ENCODE measurements at regions not wholly inside any gene's neighbourhood (a gene's known extent, or its start where the extent isn't known, plus 50 kb on each side); places are given as distances from the start of the nearest gene placed in this dataset.

GRCh38 chr2:137888845-137889244, 75.4 kb upstream of the HNMT start:
- ChIA-PET CTCF (interaction anchor here (0.6 to 1.4 kb wide), 8 partner anchors 12 to 938 kb away, joined by 3 to 8 read pairs (median 3); no protein-coding TSS in a partner anchor), POLR2A (ENCODE audit: unreplicated experiment) (interaction anchor here (0.6 kb wide), 1 partner anchor 959 kb away, joined by 3 read pairs; no protein-coding TSS in a partner anchor)
- no peaks in the 10 kb centered on the region for H3K9me3 ChIP-seq (ENCODE audit: control insufficient read depth, insufficient read depth, low read length)
- H4K8ac ChIP-seq (ENCODE audit: low read depth in 2 of 2, low read length in 2 of 2): no peak overlapping the region
- no peak overlapping the region for H2BK120ac ChIP-seq (ENCODE audit: low read depth, low read length)
- no peaks in the 10 kb centered on the region for H3K4me1 ChIP-seq (ENCODE audit: control insufficient read depth, insufficient read depth, low read length)
- no TSS peak for BruUV-seq (replicated peaks)
- H2AK5ac ChIP-seq (ENCODE audit: low read depth, low read length): no peak overlapping the region
- no peak overlapping the region for H3K27ac ChIP-seq (ENCODE audit: insufficient read depth, low read length)
- H3K27me3 ChIP-seq (ENCODE audit: control insufficient read depth, insufficient read depth, low read length): no peaks in the 10 kb centered on the region
- no peak overlapping the region for H3K56ac ChIP-seq (ENCODE audit: extremely low read depth, insufficient read depth, low read length)
- no peak overlapping the region for H2AK9ac ChIP-seq (replicated peaks; ENCODE audit: low read depth, low read length, poor library complexity)
- dilution Hi-C loops (cut with HindIII; ENCODE audit: low sequenced_read_pairs, unreplicated experiment): no loop called here
- H3K9me1 ChIP-seq (ENCODE audit: insufficient read depth, low read length): no peaks in the 10 kb centered on the region
- H2BK15ac ChIP-seq (ENCODE audit: low read depth, low read length): no peak overlapping the region
- no peaks in the 10 kb centered on the region for H3K79me1 ChIP-seq (ENCODE audit: low read depth in 1 of 2, low read length in 2 of 2)
- H3K4me2 ChIP-seq (ENCODE audit: low read depth, low read length): no peak overlapping the region
- H3K36me3 ChIP-seq (ENCODE audit: control insufficient read depth, insufficient read depth, low read length): no peaks in the 10 kb centered on the region
- no peak overlapping the region for H3K18ac ChIP-seq (ENCODE audit: low read depth, low read length)
- TF ChIP-seq ELK1 (IDR thresholded peaks at IDR 0.05; ENCODE audit: borderline replicate concordance, low read depth, low read length) (no peak), NFE2L2 (IDR thresholded peaks at IDR 0.05; ENCODE audit: low read depth, low read length) (no peak), BHLHE40 (IDR thresholded peaks at IDR 0.05; ENCODE audit: low read depth, low read length) (no peak), SMC3 (IDR thresholded peaks at IDR 0.05; ENCODE audit: low read depth, low read length) (0 out of 2 replicates have a peak, but pooled peaks have one; percentile 6), RFX5 (IDR thresholded peaks at IDR 0.05; ENCODE audit: low read depth, low read length) (no peak), MXI1 (IDR thresholded peaks at IDR 0.05; ENCODE audit: borderline replicate concordance, low read depth, low read length) (no peak), POLR2A (IDR thresholded peaks at IDR 0.05; ENCODE audit: low read depth, low read length) (no peak), FOS (IDR thresholded peaks at IDR 0.05; ENCODE audit: low read depth, low read length) (no peak), CEBPB (IDR thresholded peaks at IDR 0.05; ENCODE audit: low read depth, low read length) (no peak), MAZ (IDR thresholded peaks at IDR 0.05; ENCODE audit: borderline replicate concordance, low read depth, low read length) (no peak), RCOR1 (IDR thresholded peaks at IDR 0.05; ENCODE audit: insufficient replicate concordance, low read length) (no peak), CTCF (conservative IDR thresholded peaks at IDR 0.05; ENCODE audit: low read depth, low read length) (0 out of 2 replicates have a peak, but pooled peaks have one; percentile 29), MAFK (IDR thresholded peaks at IDR 0.05; ENCODE audit: low read depth, low read length) (peak; percentile 79), RAD21 (IDR thresholded peaks at IDR 0.05; ENCODE audit: low read length) (peak; percentile 38), CHD1 (IDR thresholded peaks at IDR 0.05; ENCODE audit: low read depth, low read length) (no peak)
- TF ChIP-seq, protein P1, sequence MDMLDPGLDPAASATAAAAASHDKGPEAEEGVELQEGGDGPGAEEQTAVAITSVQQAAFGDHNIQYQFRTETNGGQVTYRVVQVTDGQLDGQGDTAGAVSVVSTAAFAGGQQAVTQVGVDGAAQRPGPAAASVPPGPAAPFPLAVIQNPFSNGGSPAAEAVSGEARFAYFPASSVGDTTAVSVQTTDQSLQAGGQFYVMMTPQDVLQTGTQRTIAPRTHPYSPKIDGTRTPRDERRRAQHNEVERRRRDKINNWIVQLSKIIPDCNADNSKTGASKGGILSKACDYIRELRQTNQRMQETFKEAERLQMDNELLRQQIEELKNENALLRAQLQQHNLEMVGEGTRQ (IDR thresholded peaks at IDR 0.05; ENCODE audit: low read depth, low read length): no peak
- H4K91ac ChIP-seq (ENCODE audit: insufficient read depth, low read depth, low read length): no peak overlapping the region
- WGBS, 2 experiments (ENCODE audit: extremely low coverage in 2 of 2, insufficient read length in 1 of 2): 0% methylated on average over 1 of the region's 8 CpGs; no CpG with 5 or more reads in 1 of the 2 experiments
- no peak overlapping the region for H3K23ac ChIP-seq (ENCODE audit: low read depth, low read length)
- no peaks in the 10 kb centered on the region for H4K20me1 ChIP-seq (ENCODE audit: insufficient read depth, low read length)
- H4K5ac ChIP-seq (ENCODE audit: low read depth, low read length): no peak overlapping the region
- no peak overlapping the region for H3K9ac ChIP-seq (ENCODE audit: low read depth, low read length)
- in situ Hi-C loops (cut with MboI; ENCODE audit: low sequenced_read_pairs): loop anchor here (25.0 kb wide), 1 partner anchor 948 kb away; no protein-coding TSS in a partner anchor
- no peak overlapping the region for H3K4ac ChIP-seq (ENCODE audit: low read depth, low read length)
- H3K14ac ChIP-seq (replicated peaks; ENCODE audit: low read depth, low read length): no peak overlapping the region
- H2BK5ac ChIP-seq (ENCODE audit: low read depth, low read length, poor library complexity, severe bottlenecking): no peak overlapping the region
- DNase-seq: no peak
- H2BK20ac ChIP-seq (ENCODE audit: low read depth, low read length): no peak overlapping the region
- intact Hi-C loops (cut with micrococcal nuclease): no loop called here
- H3K4me3 ChIP-seq (ENCODE audit: insufficient read depth, low read depth, low read length): no peak overlapping the region
- ATAC-seq (ENCODE audit: low read depth): no peak
- H2AFZ ChIP-seq (replicated peaks; ENCODE audit: low read length, poor library complexity): no peak overlapping the region

All from IMR-90 (cell line).